GM12878 (cell line): ENCODE measurements at regions not wholly inside any gene's neighbourhood (a gene's known extent, or its start where the extent isn't known, plus 50 kb on each side); places are given as distances from the start of the nearest gene placed in this dataset.

Source experiments
- NFYB ChIP-seq: IDR thresholded peaks from 2 replicates; pipeline ENCODE4 v1.6.1; 2011; ENCODE audit warnings: low read depth, mild to moderate bottlenecking, low read length, improper control_type of control experiment, moderate library complexity; ENCODE audit not compliant: insufficient read depth
- POLR2A ChIP-seq: IDR thresholded peaks from 2 replicates; pipeline ENCODE4 v1.6.1; 2011; ENCODE audit warnings: low read depth, mild to moderate bottlenecking, low read length
- SMAD1 ChIP-seq: fragments of 450-650 bp; IDR thresholded peaks from 2 replicates; pipeline ENCODE4 v1.6.1; 2018; ENCODE audit warnings: mild to moderate bottlenecking, low read depth; ENCODE audit not compliant: partially characterized antibody

DNA sequence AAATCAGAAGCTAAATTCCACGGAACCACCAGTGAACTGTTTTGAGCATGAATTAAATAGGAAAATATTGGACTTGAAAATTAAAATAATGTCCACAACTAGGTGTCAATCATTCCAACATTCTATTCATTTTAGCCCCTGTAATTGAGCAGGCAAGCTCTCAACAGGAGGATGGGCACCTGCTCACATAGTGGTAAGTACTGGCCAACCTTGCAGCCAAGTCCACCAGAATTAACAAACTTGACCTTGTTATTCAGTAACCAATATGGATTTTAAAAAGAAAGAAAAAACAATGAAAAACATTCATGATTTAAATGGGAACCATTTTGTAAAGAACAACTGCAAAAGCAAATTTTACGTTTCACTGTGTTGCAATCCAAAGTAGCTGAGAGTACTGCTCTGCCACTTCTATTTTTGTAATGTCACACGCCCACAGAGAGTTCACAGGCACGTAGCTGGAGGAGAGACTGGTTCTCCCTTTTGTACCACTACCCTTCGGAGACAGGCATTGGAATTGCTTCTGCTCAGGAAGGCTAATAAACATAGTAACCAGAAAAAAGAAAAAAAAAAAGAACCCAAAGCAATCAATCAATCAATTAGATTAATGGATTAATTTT lies 75.2 kb upstream of the F13A1 start:
- no peak for TF ChIP-seq SMAD1
- no peak for TF ChIP-seq POLR2A
- no peak for TF ChIP-seq NFYB
